Ovary (tissue), 3 donors: ENCODE measurements at regions not wholly inside any gene's neighbourhood (a gene's known extent, or its start where the extent isn't known, plus 50 kb on each side); places are given as distances from the start of the nearest gene placed in this dataset.

ENCODE experiments used
- POLR2A ChIP-seq: fragments of 450-650 bp; IDR thresholded peaks from one replicate; pipeline ENCODE4 v1.6.1; 2017; ENCODE audit warnings: antibody characterized with exemption, mild to moderate bottlenecking, moderate library complexity
- TF ChIP-seq, protein P1 (sequence below), 3 donors: fragments of 450-650 bp in 2 of 3; fragments of 200-600 bp in 1 of 3; IDR thresholded peaks; one replicate each; pipeline versions ENCODE4 v1.5.1 to v1.8.0; 2016 to 2022; ENCODE audit warnings: antibody characterized with exemption in 3 of 3, mild to moderate bottlenecking in 1 of 3
- donor health status: DM: no; HTN: no; CAD: no.

DNA sequence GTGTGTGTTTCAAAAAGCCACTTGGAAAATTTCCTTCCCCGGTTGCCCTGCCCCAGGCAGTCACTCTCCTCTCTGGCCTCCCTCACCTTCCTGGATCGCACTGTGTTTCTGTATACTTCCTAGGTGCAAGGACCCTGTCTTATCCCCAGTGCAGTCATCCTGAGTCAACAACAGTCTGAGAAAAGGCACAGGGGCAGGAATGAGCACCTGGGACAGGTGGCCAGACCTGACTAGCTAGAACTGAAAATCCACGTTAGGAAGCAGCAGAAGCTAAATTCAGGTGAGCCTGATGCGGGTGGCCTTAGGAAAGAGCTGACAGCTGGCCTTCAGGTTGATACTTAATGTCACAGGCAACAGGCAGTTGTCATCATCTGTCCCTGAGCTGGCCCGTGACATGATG is 62.9 kb upstream of the VGLL4 start:
- TF ChIP-seq, protein P1, sequence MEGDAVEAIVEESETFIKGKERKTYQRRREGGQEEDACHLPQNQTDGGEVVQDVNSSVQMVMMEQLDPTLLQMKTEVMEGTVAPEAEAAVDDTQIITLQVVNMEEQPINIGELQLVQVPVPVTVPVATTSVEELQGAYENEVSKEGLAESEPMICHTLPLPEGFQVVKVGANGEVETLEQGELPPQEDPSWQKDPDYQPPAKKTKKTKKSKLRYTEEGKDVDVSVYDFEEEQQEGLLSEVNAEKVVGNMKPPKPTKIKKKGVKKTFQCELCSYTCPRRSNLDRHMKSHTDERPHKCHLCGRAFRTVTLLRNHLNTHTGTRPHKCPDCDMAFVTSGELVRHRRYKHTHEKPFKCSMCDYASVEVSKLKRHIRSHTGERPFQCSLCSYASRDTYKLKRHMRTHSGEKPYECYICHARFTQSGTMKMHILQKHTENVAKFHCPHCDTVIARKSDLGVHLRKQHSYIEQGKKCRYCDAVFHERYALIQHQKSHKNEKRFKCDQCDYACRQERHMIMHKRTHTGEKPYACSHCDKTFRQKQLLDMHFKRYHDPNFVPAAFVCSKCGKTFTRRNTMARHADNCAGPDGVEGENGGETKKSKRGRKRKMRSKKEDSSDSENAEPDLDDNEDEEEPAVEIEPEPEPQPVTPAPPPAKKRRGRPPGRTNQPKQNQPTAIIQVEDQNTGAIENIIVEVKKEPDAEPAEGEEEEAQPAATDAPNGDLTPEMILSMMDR (IDR thresholded peaks at IDR 0.05) = no peak
- TF ChIP-seq POLR2A = no peak
